DND-41 (cell line): ENCODE measurements at regions not wholly inside any gene's neighbourhood (a gene's known extent, or its start where the extent isn't known, plus 50 kb on each side); places are given as distances from the start of the nearest gene placed in this dataset.

Source experiments
- ATAC-seq: fragments of 200-7000 bp; cut with Tn5 transposase; 3 replicates; pipeline ENCODE4 v1.9.1; 2021; ENCODE audit warnings: low read depth; ENCODE audit not compliant: insufficient read depth
- DNase-seq: peaks from one replicate; pipeline ENCODE4 v3.0.0-alpha.2; 2020
- H2AFZ ChIP-seq: 2 replicates; pipeline ENCODE4 v1.6.0; 2012; ENCODE audit warnings: low read depth, low read length
- H3K27ac ChIP-seq: 2 replicates; pipeline ENCODE4 v1.5.1; 2012; ENCODE audit warnings: low read length, inconsistent platforms
- H3K27me3 ChIP-seq: fragments of 200-600 bp; sonication (generic); 2 replicates; pipeline ENCODE4 v1.6.0; 2012; ENCODE audit warnings: low read length, mild to moderate bottlenecking, inconsistent platforms; ENCODE audit not compliant: insufficient read depth, poor library complexity
- H3K36me3 ChIP-seq: 2 replicates; pipeline ENCODE4 v1.5.1; 2012; ENCODE audit warnings: low read length, inconsistent platforms; ENCODE audit not compliant: insufficient read depth
- H3K4me1 ChIP-seq: 2 replicates; pipeline ENCODE4 v1.5.1; 2012; ENCODE audit warnings: mild to moderate bottlenecking, low read length; ENCODE audit not compliant: insufficient read depth
- H3K4me2 ChIP-seq: 2 replicates; pipeline ENCODE4 v1.6.0; 2012; ENCODE audit warnings: mild to moderate bottlenecking, moderate library complexity, low read length, inconsistent platforms; ENCODE audit not compliant: insufficient read depth
- H3K4me3 ChIP-seq, 2 experiments: fragments of 200-600 bp in 1 of 2; shearing (Covaris generic) in 1 of 2; 2 replicates each; pipeline ENCODE4 v1.5.1; 2012 to 2016; ENCODE audit warnings: inconsistent platforms in 2 of 2, low read length in 2 of 2, mild to moderate bottlenecking in 2 of 2, low read depth in 1 of 2, moderate library complexity in 1 of 2
- H3K79me2 ChIP-seq: 2 replicates; pipeline ENCODE4 v1.6.0; 2012; ENCODE audit warnings: low read length, inconsistent platforms; ENCODE audit not compliant: insufficient read depth
- H3K9ac ChIP-seq: 2 replicates; pipeline ENCODE4 v1.6.0; 2012; ENCODE audit warnings: low read depth, mild to moderate bottlenecking, inconsistent platforms, low read length, moderate library complexity
- H3K9me3 ChIP-seq: 2 replicates; pipeline ENCODE4 v1.5.1; 2012; ENCODE audit warnings: low read length, moderate library complexity, mild to moderate bottlenecking, inconsistent platforms; ENCODE audit not compliant: insufficient read depth, severe bottlenecking
- H4K20me1 ChIP-seq: 2 replicates; pipeline ENCODE4 v1.6.0; 2012; ENCODE audit warnings: low read length; ENCODE audit not compliant: insufficient read depth
- EZH2 ChIP-seq: IDR thresholded peaks from 3 replicates; pipeline ENCODE4 v1.6.1; 2012; ENCODE audit warnings: borderline replicate concordance, low read depth, mild to moderate bottlenecking, moderate library complexity, low read length, inconsistent platforms; ENCODE audit not compliant: severe bottlenecking
- TF ChIP-seq, protein P1 (sequence below): IDR thresholded peaks from 2 replicates; pipeline ENCODE4 v1.5.1; 2012; ENCODE audit warnings: borderline replicate concordance, low read length, moderate library complexity, mild to moderate bottlenecking; ENCODE audit not compliant: poor library complexity, severe bottlenecking; ENCODE audit errors: extremely low read depth

DNA sequence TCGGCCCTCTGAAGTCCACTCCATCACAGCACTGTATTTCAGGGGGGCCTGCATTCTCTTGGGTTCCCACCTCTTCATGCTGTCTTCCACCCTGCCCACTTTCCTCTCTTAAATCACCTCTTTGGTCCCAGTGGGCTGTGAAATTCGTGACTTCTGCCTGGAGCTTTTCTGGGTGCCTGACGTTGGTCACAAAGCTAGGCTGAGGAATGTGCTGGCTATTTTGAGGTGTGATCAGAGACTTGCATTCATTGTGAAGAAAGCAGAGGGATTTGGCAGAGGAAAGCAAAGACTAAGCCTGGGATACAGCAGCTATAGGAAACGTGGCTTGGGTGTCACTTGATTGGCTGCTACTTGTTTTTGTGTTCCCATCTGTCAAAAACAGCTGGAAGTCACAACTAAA, 202.5 kb downstream of the SATB1 start:
- DNase-seq: no peak
- no peak for ATAC-seq
- Histone ChIP-seq H4K20me1 (no peaks in the 10 kb centered on the region), H3K4me3 (no peak overlapping the region; a peak in 1 of 4 replicates), H3K9ac (peak overlapping the region; percentile 50), H2AFZ (peak overlapping the region; percentile 45), H3K4me1 (peaks cover 55% of the 10 kb centered on the region), H3K9me3 (no peaks in the 10 kb centered on the region), H3K36me3 (no peaks in the 10 kb centered on the region), H3K27me3 (no peaks in the 10 kb centered on the region), H3K27ac (peak overlapping the region; percentile 92), H3K79me2 (no peaks in the 10 kb centered on the region), H3K4me2 (peak overlapping the region; percentile 49)
- TF ChIP-seq EZH2: no peak
- TF ChIP-seq, protein P1, sequence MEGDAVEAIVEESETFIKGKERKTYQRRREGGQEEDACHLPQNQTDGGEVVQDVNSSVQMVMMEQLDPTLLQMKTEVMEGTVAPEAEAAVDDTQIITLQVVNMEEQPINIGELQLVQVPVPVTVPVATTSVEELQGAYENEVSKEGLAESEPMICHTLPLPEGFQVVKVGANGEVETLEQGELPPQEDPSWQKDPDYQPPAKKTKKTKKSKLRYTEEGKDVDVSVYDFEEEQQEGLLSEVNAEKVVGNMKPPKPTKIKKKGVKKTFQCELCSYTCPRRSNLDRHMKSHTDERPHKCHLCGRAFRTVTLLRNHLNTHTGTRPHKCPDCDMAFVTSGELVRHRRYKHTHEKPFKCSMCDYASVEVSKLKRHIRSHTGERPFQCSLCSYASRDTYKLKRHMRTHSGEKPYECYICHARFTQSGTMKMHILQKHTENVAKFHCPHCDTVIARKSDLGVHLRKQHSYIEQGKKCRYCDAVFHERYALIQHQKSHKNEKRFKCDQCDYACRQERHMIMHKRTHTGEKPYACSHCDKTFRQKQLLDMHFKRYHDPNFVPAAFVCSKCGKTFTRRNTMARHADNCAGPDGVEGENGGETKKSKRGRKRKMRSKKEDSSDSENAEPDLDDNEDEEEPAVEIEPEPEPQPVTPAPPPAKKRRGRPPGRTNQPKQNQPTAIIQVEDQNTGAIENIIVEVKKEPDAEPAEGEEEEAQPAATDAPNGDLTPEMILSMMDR: no peak

DNA sequence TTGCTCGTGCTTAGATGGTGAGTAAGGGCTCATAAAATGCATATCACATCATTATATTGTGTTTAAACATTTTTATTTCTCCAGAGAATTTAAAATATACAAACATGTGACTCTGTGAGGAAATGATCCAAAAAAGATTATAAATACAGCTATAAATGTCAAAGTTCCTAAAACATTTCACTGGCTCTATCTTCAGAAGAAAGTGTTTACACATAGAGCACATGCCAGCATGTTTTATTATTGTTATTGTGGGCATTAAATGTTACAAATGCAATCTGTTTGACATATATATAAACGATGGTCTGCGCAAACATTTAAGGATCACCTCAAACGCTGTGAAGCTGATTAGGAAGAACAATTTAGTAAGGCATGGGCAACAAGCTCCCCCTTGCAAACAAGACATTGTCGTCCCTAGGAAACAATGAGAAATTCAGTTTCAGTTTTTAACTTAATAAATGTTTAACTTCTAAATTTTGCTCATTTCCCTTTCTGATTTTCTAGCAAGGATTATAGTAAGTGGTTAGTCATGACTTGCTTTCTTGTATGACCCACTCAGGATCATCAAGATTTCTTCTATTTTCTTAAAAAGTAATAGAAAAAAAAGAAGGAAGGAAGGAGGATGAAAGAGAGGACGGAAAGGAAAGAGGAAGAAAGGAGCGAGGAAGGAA, 207.5 kb downstream of the SATB1 start:
- H3K79me2 ChIP-seq: no peaks in the 10 kb centered on the region
- no peak overlapping the region for H3K27ac ChIP-seq
- no peaks in the 10 kb centered on the region for H4K20me1 ChIP-seq
- no peaks in the 10 kb centered on the region for H3K9me3 ChIP-seq
- H3K9ac ChIP-seq: no peak overlapping the region
- 0 out of 2 replicates have a peak overlapping the region, but pooled peaks have one; percentile 37 for H2AFZ ChIP-seq
- no peak for TF ChIP-seq EZH2
- TF ChIP-seq, protein P1: no peak
- no peaks in the 10 kb centered on the region for H3K27me3 ChIP-seq
- DNase-seq (no peak), ATAC-seq (no peak)
- no peak overlapping the region for H3K4me2 ChIP-seq
- H3K36me3 ChIP-seq: no peaks in the 10 kb centered on the region
- peaks cover 45% of the 10 kb centered on the region for H3K4me1 ChIP-seq
- H3K4me3 ChIP-seq: no peak overlapping the region

- Histone ChIP-seq H4K20me1 (no peaks in the 10 kb centered on the region), H3K4me3 (no peak overlapping the region), H3K36me3 (no peaks in the 10 kb centered on the region), H3K27ac (no peak overlapping the region), H3K9ac (no peak overlapping the region), H3K27me3 (no peaks in the 10 kb centered on the region), H3K9me3 (no peaks in the 10 kb centered on the region), H3K79me2 (no peaks in the 10 kb centered on the region), H3K4me2 (no peak overlapping the region), H3K4me1 (peaks cover 40% of the 10 kb centered on the region), H2AFZ (no peak overlapping the region)
- no peak for ATAC-seq
- TF ChIP-seq EZH2: no peak
- TF ChIP-seq, protein P1: no peak
- no peak for DNase-seq
Measured at GRCh38 chr3:18216996-18217395, 208.1 kb downstream of the SATB1 start.
